Activated T-cell treated with anti-CD3 and anti-CD28 coated beads, Interleukin-2, amount 50 U/mL, for 24 hours (primary cell): ENCODE measurements at regions not wholly inside any gene's neighbourhood (a gene's known extent, or its start where the extent isn't known, plus 50 kb on each side); places are given as distances from the start of the nearest gene placed in this dataset.
"Not testable (repeated sequence)": the region's sequence is repeated elsewhere in the genome, so short reads cannot be mapped to it uniquely, and the experiment has no call there.

Experiments
- DNase-seq: peaks from one replicate; pipeline ENCODE4 v3.0.0-alpha.2; 2020
- H3K27ac Mint-ChIP-seq: 2 replicates; pipeline ENCODE4 v1.8.0; 2020; ENCODE audit warnings: mild to moderate bottlenecking, mixed read lengths
- H3K27me3 Mint-ChIP-seq: 2 replicates; pipeline ENCODE4 v1.8.0; 2020; ENCODE audit warnings: mixed read lengths
- H3K36me3 Mint-ChIP-seq: 2 replicates; pipeline ENCODE4 v1.8.0; 2020; ENCODE audit warnings: low read depth, mixed read lengths
- H3K4me1 Mint-ChIP-seq: 2 replicates; pipeline ENCODE4 v1.8.0; 2020; ENCODE audit warnings: low read depth, mixed read lengths
- H3K4me3 Mint-ChIP-seq: 2 replicates; pipeline ENCODE4 v1.8.0; 2020; ENCODE audit warnings: mild to moderate bottlenecking, moderate library complexity, mixed read lengths
- H3K9me3 Mint-ChIP-seq: 2 replicates; pipeline ENCODE4 v1.8.0; 2020; ENCODE audit warnings: mixed read lengths

DNA sequence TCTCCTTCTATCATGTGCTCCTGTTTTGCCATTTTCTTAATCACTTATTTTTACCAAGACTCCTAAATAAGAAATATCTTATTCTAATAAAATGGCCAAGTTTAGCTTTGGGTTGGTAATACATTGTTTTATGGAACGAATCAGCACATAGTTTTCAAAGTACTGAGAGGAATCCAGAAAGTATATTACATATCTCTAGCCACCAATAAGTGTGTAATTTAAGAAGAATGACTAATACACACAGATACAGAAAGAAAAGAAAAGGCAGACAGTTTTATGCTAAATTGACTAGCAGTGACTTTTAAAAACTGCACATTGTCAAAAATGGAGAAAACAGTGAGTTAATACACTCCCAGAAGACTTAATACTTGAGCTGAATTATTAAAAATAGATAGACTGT is 167.0 kb upstream of the IL15 start:
- no peak for DNase-seq
- Mint-ChIP-seq H3K27ac (no peak overlapping the region), H3K36me3 (no peaks in the 10 kb centered on the region), H3K9me3 (no peaks in the 10 kb centered on the region), H3K4me3 (no peak overlapping the region), H3K4me1 (no peaks in the 10 kb centered on the region), H3K27me3 (no peaks in the 10 kb centered on the region)

GRCh38 chr4:141473026-141473540 is 163.3 kb upstream of the IL15 start:
- Mint-ChIP-seq H3K27ac (no peak overlapping the region), H3K27me3 (no peaks in the 10 kb centered on the region), H3K4me3 (no peak overlapping the region), H3K4me1 (no peaks in the 10 kb centered on the region), H3K36me3 (no peaks in the 10 kb centered on the region), H3K9me3 (no peaks in the 10 kb centered on the region)
- no peak for DNase-seq

- DNase-seq = no peak
- Mint-ChIP-seq H3K4me3 (no peak overlapping the region), H3K27me3 (no peaks in the 10 kb centered on the region), H3K4me1 (no peaks in the 10 kb centered on the region), H3K9me3 (no peaks in the 10 kb centered on the region), H3K27ac (no peak overlapping the region), H3K36me3 (no peaks in the 10 kb centered on the region)
These were observed 162.4 kb upstream of the IL15 start for GRCh38 chr4:141473952-141474351.

GRCh38 chr4:141480950-141481349 is 155.4 kb upstream of the IL15 start:
- no peak for DNase-seq
- no peak overlapping the region for H3K27ac Mint-ChIP-seq
- no peak overlapping the region for H3K4me3 Mint-ChIP-seq
- no peaks in the 10 kb centered on the region for H3K4me1 Mint-ChIP-seq
- no peaks in the 10 kb centered on the region for H3K27me3 Mint-ChIP-seq
- no peaks in the 10 kb centered on the region for H3K36me3 Mint-ChIP-seq
- peaks cover 38% of the 10 kb centered on the region for H3K9me3 Mint-ChIP-seq

- H3K4me3 Mint-ChIP-seq, DNase-seq, H3K27me3 Mint-ChIP-seq, H3K4me1 Mint-ChIP-seq, H3K36me3 Mint-ChIP-seq, H3K27ac Mint-ChIP-seq: not testable (repeated sequence)
- H3K9me3 Mint-ChIP-seq = peaks cover 38% of the 10 kb centered on the region
These were observed 152.1 kb upstream of the IL15 start for GRCh38 chr4:141484298-141484697.

GRCh38 chr4:141486375-141486997 is 149.9 kb upstream of the IL15 start:
- Mint-ChIP-seq H3K27ac (no peak overlapping the region), H3K4me3 (no peak overlapping the region), H3K4me1 (no peaks in the 10 kb centered on the region), H3K27me3 (peaks cover 3% of the 10 kb centered on the region), H3K36me3 (no peaks in the 10 kb centered on the region), H3K9me3 (peaks cover 19% of the 10 kb centered on the region)
- DNase-seq = no peak

DNA sequence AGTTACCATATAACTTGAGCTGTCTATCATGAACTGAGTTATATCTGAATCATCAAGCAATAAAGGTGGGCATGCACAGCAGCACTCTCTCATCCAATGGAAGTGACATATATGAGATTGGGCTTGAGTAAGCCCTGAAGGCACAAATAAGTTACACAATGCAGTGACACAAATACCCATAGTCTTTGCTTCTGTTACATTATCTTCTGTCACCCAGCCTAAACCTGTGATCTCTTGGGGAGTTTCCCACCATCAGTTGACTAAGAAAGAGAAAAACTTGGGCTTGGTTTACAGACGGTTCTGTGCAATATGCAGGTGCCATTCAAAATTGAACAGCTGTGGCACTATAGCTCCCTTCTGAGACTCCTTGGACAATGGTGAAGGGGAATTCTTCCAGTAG is 138.8 kb upstream of the IL15 start:
- H3K27ac Mint-ChIP-seq = no peak overlapping the region
- no peaks in the 10 kb centered on the region for H3K4me1 Mint-ChIP-seq
- H3K4me3 Mint-ChIP-seq = no peak overlapping the region
- H3K9me3 Mint-ChIP-seq = no peaks in the 10 kb centered on the region
- H3K36me3 Mint-ChIP-seq = no peaks in the 10 kb centered on the region
- no peaks in the 10 kb centered on the region for H3K27me3 Mint-ChIP-seq
- no peak for DNase-seq

GRCh38 chr4:141499261-141499853 is 137.0 kb upstream of the IL15 start:
- H3K27me3 Mint-ChIP-seq = no peaks in the 10 kb centered on the region

DNA sequence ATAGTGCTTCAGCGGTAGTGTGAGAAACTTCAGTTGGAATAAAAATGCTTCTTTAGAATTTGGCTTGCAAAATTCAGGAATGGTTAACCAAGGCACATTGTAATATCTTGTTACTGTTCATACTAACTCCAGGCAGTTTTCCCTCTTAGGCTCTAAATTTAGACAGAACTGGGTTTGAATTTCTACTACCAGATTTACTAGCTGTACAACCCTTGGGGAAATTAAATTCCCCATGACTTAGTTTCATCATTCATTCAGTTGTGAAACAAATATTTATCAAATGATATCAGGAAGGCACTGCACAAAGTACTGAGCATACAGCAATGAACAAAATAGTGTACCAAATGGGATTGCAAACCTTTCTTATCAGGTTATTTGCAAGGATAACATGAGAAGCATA is 135.0 kb upstream of the IL15 start:
- Mint-ChIP-seq H3K9me3 (no peaks in the 10 kb centered on the region), H3K4me3 (no peak overlapping the region), H3K36me3 (no peaks in the 10 kb centered on the region), H3K27me3 (no peaks in the 10 kb centered on the region), H3K4me1 (no peaks in the 10 kb centered on the region), H3K27ac (no peak overlapping the region)
- no peak for DNase-seq

More at GRCh38 chr4:141499261-141499853, 137.0 kb upstream of the IL15 start:
- no peaks in the 10 kb centered on the region for H3K36me3 Mint-ChIP-seq
- H3K27ac Mint-ChIP-seq = no peak overlapping the region
- no peaks in the 10 kb centered on the region for H3K4me1 Mint-ChIP-seq
- H3K4me3 Mint-ChIP-seq = no peak overlapping the region
- no peaks in the 10 kb centered on the region for H3K9me3 Mint-ChIP-seq
- DNase-seq = no peak

DNA sequence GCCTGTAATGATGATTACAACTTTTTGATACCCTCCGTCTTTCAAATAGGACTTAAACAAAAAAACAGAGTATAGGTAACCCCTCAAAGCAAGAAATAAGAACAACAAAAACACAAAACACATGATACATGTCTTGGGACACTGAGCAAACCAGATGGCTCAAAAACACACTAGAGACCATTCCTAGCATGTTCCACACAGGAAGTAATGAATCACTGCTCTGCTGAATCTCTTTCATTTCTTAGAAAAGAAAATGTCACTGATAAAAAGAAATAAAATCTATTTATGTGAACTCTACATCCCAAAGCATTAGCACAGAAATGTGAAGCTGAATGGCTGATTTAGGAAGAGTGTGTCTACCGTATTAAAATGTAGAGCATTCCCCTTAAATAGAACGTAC is 134.5 kb upstream of the IL15 start:
- Mint-ChIP-seq H3K4me3 (no peak overlapping the region), H3K9me3 (no peaks in the 10 kb centered on the region), H3K27ac (no peak overlapping the region), H3K4me1 (no peaks in the 10 kb centered on the region), H3K27me3 (no peaks in the 10 kb centered on the region), H3K36me3 (no peaks in the 10 kb centered on the region)
- no peak for DNase-seq

- Mint-ChIP-seq H3K4me3 (no peak overlapping the region), H3K27me3 (no peaks in the 10 kb centered on the region), H3K4me1 (no peaks in the 10 kb centered on the region), H3K27ac (no peak overlapping the region), H3K9me3 (no peaks in the 10 kb centered on the region), H3K36me3 (no peaks in the 10 kb centered on the region)
- DNase-seq = no peak
These were observed 133.6 kb upstream of the IL15 start for GRCh38 chr4:141502755-141503154.

- no peak overlapping the region for H3K4me3 Mint-ChIP-seq
- no peaks in the 10 kb centered on the region for H3K9me3 Mint-ChIP-seq
These were observed 133.1 kb upstream of the IL15 start for GRCh38 chr4:141503260-141503659.

DNA sequence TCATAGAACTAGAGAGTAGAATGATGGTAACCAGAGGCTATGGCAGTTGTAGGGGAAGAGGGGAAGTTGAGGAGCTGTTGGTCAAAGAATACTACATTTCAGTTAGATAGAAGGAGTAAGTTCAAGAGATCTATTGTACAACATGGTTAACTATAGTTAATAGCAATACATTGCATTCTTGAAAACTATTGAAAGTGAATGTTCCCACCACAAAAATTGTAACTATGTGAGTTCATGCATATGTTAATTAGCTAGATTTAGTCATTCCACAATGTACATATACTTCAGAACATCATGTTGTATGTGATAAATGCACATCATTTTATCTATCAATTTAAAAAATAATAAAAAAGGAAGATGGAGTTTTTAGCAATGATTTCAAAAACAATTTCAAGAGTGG is 125.3 kb upstream of the IL15 start:
- peaks cover 3% of the 10 kb centered on the region for H3K9me3 Mint-ChIP-seq
- no peaks in the 10 kb centered on the region for H3K36me3 Mint-ChIP-seq
- DNase-seq = no peak
- H3K4me1 Mint-ChIP-seq = no peaks in the 10 kb centered on the region
- no peak overlapping the region for H3K4me3 Mint-ChIP-seq
- H3K27me3 Mint-ChIP-seq = no peaks in the 10 kb centered on the region
- no peak overlapping the region for H3K27ac Mint-ChIP-seq

More at GRCh38 chr4:141503260-141503659, 133.1 kb upstream of the IL15 start:
- H3K4me1 Mint-ChIP-seq = no peaks in the 10 kb centered on the region
- H3K36me3 Mint-ChIP-seq = no peaks in the 10 kb centered on the region
- no peak for DNase-seq
- H3K27me3 Mint-ChIP-seq = no peaks in the 10 kb centered on the region
- H3K27ac Mint-ChIP-seq = no peak overlapping the region

- Mint-ChIP-seq H3K27me3 (no peaks in the 10 kb centered on the region), H3K4me3 (no peak overlapping the region), H3K36me3 (no peaks in the 10 kb centered on the region), H3K27ac (no peak overlapping the region), H3K4me1 (no peaks in the 10 kb centered on the region), H3K9me3 (peaks cover 3% of the 10 kb centered on the region)
- no peak for DNase-seq
These were observed 122.5 kb upstream of the IL15 start for GRCh38 chr4:141513866-141514265.

- Mint-ChIP-seq H3K27ac (no peak overlapping the region), H3K36me3 (no peaks in the 10 kb centered on the region), H3K27me3 (peaks cover 7% of the 10 kb centered on the region), H3K4me3 (no peak overlapping the region), H3K4me1 (no peaks in the 10 kb centered on the region), H3K9me3 (no peaks in the 10 kb centered on the region)
- no peak for DNase-seq
These were observed 118.2 kb upstream of the IL15 start for GRCh38 chr4:141518222-141518621.
